MG63 (cell line): ENCODE measurements at regions not wholly inside any gene's neighbourhood (a gene's known extent, or its start where the extent isn't known, plus 50 kb on each side); places are given as distances from the start of the nearest gene placed in this dataset.
"Not testable (repeated sequence)": the region's sequence is repeated elsewhere in the genome, so short reads cannot be mapped to it uniquely, and the experiment has no call there.

Experiments
- DNase-seq: peaks from one replicate; pipeline ENCODE4 v3.0.0-alpha.2; 2020
- H3K27me3 ChIP-seq: fragments of 250-450 bp; sonication (Bioruptor Pico); 2 replicates; pipeline ENCODE4 v1.5.1; 2020; ENCODE audit warnings: mild to moderate bottlenecking, moderate library complexity
- H3K36me3 ChIP-seq: fragments of 250-450 bp; sonication (Bioruptor Pico); 2 replicates; pipeline ENCODE4 v1.5.1; 2020; ENCODE audit warnings: mild to moderate bottlenecking, moderate library complexity
- H3K4me3 ChIP-seq: fragments of 250-450 bp; sonication (Bioruptor Pico); 2 replicates; pipeline ENCODE4 v1.5.1; 2020; ENCODE audit warnings: mild to moderate bottlenecking, moderate library complexity
- H3K9me3 ChIP-seq: fragments of 250-450 bp; sonication (Bioruptor Pico); 2 replicates; pipeline ENCODE4 v1.5.1; 2020; ENCODE audit warnings: mild to moderate bottlenecking, moderate library complexity

GRCh38 chr2:217610401-217610814, 392.4 kb downstream of the TNS1 start:
- H3K4me3 ChIP-seq, result no peak overlapping the region
- H3K9me3 ChIP-seq, result no peaks in the 10 kb centered on the region
- H3K27me3 ChIP-seq, result no peaks in the 10 kb centered on the region
- no peak for DNase-seq
- no peaks in the 10 kb centered on the region for H3K36me3 ChIP-seq

- Histone ChIP-seq H3K27me3 (no peaks in the 10 kb centered on the region), H3K36me3 (no peaks in the 10 kb centered on the region), H3K4me3 (no peak overlapping the region), H3K9me3 (no peaks in the 10 kb centered on the region)
- DNase-seq, result no peak
Observed at GRCh38 chr2:217609952-217610351, 392.8 kb downstream of the TNS1 start.

- H3K27me3 ChIP-seq, result no peaks in the 10 kb centered on the region
- no peaks in the 10 kb centered on the region for H3K36me3 ChIP-seq
- H3K9me3 ChIP-seq, result no peaks in the 10 kb centered on the region
- H3K4me3 ChIP-seq, result no peak overlapping the region
- DNase-seq, result no peak
Observed at GRCh38 chr2:217606296-217606695, 396.5 kb downstream of the TNS1 start.

- Histone ChIP-seq H3K4me3 (no peak overlapping the region), H3K36me3 (no peaks in the 10 kb centered on the region), H3K27me3 (peaks cover 2% of the 10 kb centered on the region; the same call in 1 of the 2 replicates), H3K9me3 (no peaks in the 10 kb centered on the region)
- no peak for DNase-seq
Observed at GRCh38 chr2:217604527-217605194, 398.1 kb downstream of the TNS1 start.

GRCh38 chr2:217601601-217602000, 401.2 kb downstream of the TNS1 start:
- Histone ChIP-seq H3K27me3 (peaks cover 2% of the 10 kb centered on the region; the same call in 1 of the 2 replicates), H3K9me3 (no peaks in the 10 kb centered on the region), H3K4me3 (no peak overlapping the region), H3K36me3 (no peaks in the 10 kb centered on the region)
- DNase-seq, result no peak

- H3K9me3 ChIP-seq, result no peaks in the 10 kb centered on the region
- H3K4me3 ChIP-seq, result no peak overlapping the region
- H3K27me3 ChIP-seq, result peaks cover 8% of the 10 kb centered on the region; the same call in 1 of the 2 replicates
- no peak for DNase-seq
- no peaks in the 10 kb centered on the region for H3K36me3 ChIP-seq
Observed at GRCh38 chr2:217599906-217600305, 402.9 kb downstream of the TNS1 start.

GRCh38 chr2:217597681-217598080, 405.1 kb downstream of the TNS1 start:
- no peak for DNase-seq
- no peak overlapping the region for H3K4me3 ChIP-seq
- H3K9me3 ChIP-seq, result no peaks in the 10 kb centered on the region
- peaks cover 8% of the 10 kb centered on the region; the same call in 1 of the 2 replicates for H3K27me3 ChIP-seq
- H3K36me3 ChIP-seq, result no peaks in the 10 kb centered on the region

- Histone ChIP-seq H3K27me3 (peaks cover 8% of the 10 kb centered on the region; the same call in 1 of the 2 replicates), H3K36me3 (no peaks in the 10 kb centered on the region), H3K9me3 (no peaks in the 10 kb centered on the region), H3K4me3 (no peak overlapping the region)
- no peak for DNase-seq
Observed at GRCh38 chr2:217597145-217597544, 405.6 kb downstream of the TNS1 start.

GRCh38 chr2:217593732-217594131, 409.1 kb downstream of the TNS1 start:
- DNase-seq, result no peak
- Histone ChIP-seq H3K27me3 (peaks cover 5% of the 10 kb centered on the region; the same call in 1 of the 2 replicates), H3K4me3 (no peak overlapping the region), H3K36me3 (no peaks in the 10 kb centered on the region), H3K9me3 (no peaks in the 10 kb centered on the region)

GRCh38 chr2:217588266-217588665, 414.5 kb downstream of the TNS1 start:
- H3K27me3 ChIP-seq, result peaks cover 5% of the 10 kb centered on the region
- no peak overlapping the region for H3K4me3 ChIP-seq
- DNase-seq, result no peak
- no peaks in the 10 kb centered on the region for H3K36me3 ChIP-seq
- H3K9me3 ChIP-seq, result no peaks in the 10 kb centered on the region

- Histone ChIP-seq H3K4me3 (no peak overlapping the region), H3K36me3 (no peaks in the 10 kb centered on the region), H3K9me3 (no peaks in the 10 kb centered on the region), H3K27me3 (peaks cover 5% of the 10 kb centered on the region)
- DNase-seq, result no peak
Observed at GRCh38 chr2:217585362-217585761, 417.4 kb downstream of the TNS1 start.

GRCh38 chr2:217580407-217580806, 422.4 kb downstream of the TNS1 start:
- H3K36me3 ChIP-seq, DNase-seq, H3K27me3 ChIP-seq, H3K4me3 ChIP-seq, H3K9me3 ChIP-seq: not testable (repeated sequence)

GRCh38 chr2:217573571-217573970, 429.2 kb downstream of the TNS1 start:
- Histone ChIP-seq H3K4me3 (no peak overlapping the region), H3K36me3 (no peaks in the 10 kb centered on the region), H3K27me3 (no peaks in the 10 kb centered on the region), H3K9me3 (no peaks in the 10 kb centered on the region)
- peak; percentile 48 for DNase-seq

GRCh38 chr2:217570394-217570793, 432.4 kb downstream of the TNS1 start:
- Histone ChIP-seq H3K4me3 (no peak overlapping the region), H3K9me3 (no peaks in the 10 kb centered on the region), H3K27me3 (no peaks in the 10 kb centered on the region), H3K36me3 (no peaks in the 10 kb centered on the region)
- no peak for DNase-seq

- H3K9me3 ChIP-seq, result no peaks in the 10 kb centered on the region
- no peak overlapping the region for H3K4me3 ChIP-seq
- no peak for DNase-seq
- H3K27me3 ChIP-seq, result no peaks in the 10 kb centered on the region
- no peaks in the 10 kb centered on the region for H3K36me3 ChIP-seq
Observed at GRCh38 chr2:217568289-217568971, 434.4 kb downstream of the TNS1 start.

GRCh38 chr2:217563565-217563964, 439.2 kb downstream of the TNS1 start:
- no peaks in the 10 kb centered on the region for H3K9me3 ChIP-seq
- H3K36me3 ChIP-seq, result no peaks in the 10 kb centered on the region
- no peak for DNase-seq
- H3K4me3 ChIP-seq, result no peak overlapping the region
- H3K27me3 ChIP-seq, result no peaks in the 10 kb centered on the region

- no peak overlapping the region for H3K4me3 ChIP-seq
- H3K36me3 ChIP-seq, result no peaks in the 10 kb centered on the region
- no peak for DNase-seq
- H3K27me3 ChIP-seq, result no peaks in the 10 kb centered on the region
- H3K9me3 ChIP-seq, result no peaks in the 10 kb centered on the region
Observed at GRCh38 chr2:217562871-217563480, 439.8 kb downstream of the TNS1 start.

GRCh38 chr2:217559084-217559483, 443.7 kb downstream of the TNS1 start:
- no peak overlapping the region for H3K4me3 ChIP-seq
- no peaks in the 10 kb centered on the region for H3K36me3 ChIP-seq
- H3K9me3 ChIP-seq, result no peaks in the 10 kb centered on the region
- no peaks in the 10 kb centered on the region for H3K27me3 ChIP-seq
- DNase-seq, result no peak
